Fibroblast of mammary gland (primary cell): ENCODE measurements at regions not wholly inside any gene's neighbourhood (a gene's known extent, or its start where the extent isn't known, plus 50 kb on each side); places are given as distances from the start of the nearest gene placed in this dataset.
"Not testable (repeated sequence)": the region's sequence is repeated elsewhere in the genome, so short reads cannot be mapped to it uniquely, and the experiment has no call there.

Experiments used
- DNase-seq: peaks from one replicate; pipeline ENCODE4 v3.0.0-alpha.2; 2010; ENCODE audit warnings: low read depth
- H3K4me3 ChIP-seq: 2 replicates; pipeline ENCODE4 v1.5.1; 2011; ENCODE audit warnings: low read depth, mild to moderate bottlenecking, low read length, moderate library complexity; ENCODE audit not compliant: control insufficient read depth
- TF ChIP-seq, protein P1 (sequence below): conservative IDR thresholded peaks from 2 replicates; pipeline ENCODE4 v1.5.1; 2011; ENCODE audit warnings: low read depth, low read length, inconsistent platforms; ENCODE audit not compliant: control insufficient read depth, insufficient read depth

DNA sequence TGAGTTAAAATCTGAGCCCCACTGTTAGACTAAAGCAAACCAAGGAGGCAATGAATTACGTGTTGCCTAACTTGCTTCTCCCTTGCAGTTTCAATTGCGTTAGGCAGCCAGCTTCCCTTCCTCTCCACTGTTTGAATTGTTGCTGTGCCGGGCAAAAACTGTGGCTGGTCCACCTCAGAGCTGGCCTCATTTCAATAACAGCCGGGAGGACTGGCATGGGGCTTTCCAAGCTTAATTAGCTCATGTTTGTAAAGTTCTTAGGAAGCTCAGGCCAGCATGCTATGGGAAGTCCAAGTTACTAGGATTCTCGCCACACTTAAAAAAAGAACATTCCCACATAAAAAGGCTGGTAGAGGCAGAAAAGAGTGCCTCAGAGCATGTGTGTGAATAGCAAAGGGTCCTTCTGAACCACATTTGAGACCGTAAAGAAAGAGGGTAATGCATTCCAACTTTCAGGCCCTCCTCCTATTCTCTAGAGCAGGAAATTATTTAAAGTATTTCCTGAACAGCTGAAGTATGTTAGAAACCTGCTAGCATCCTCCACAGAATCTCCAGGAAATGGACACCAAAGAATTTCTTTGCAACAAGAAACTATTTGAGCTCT lies 79.0 kb upstream of the SMURF2 start:
- H3K4me3 ChIP-seq = no peak overlapping the region
- DNase-seq = peak; percentile 25
- TF ChIP-seq, protein P1, sequence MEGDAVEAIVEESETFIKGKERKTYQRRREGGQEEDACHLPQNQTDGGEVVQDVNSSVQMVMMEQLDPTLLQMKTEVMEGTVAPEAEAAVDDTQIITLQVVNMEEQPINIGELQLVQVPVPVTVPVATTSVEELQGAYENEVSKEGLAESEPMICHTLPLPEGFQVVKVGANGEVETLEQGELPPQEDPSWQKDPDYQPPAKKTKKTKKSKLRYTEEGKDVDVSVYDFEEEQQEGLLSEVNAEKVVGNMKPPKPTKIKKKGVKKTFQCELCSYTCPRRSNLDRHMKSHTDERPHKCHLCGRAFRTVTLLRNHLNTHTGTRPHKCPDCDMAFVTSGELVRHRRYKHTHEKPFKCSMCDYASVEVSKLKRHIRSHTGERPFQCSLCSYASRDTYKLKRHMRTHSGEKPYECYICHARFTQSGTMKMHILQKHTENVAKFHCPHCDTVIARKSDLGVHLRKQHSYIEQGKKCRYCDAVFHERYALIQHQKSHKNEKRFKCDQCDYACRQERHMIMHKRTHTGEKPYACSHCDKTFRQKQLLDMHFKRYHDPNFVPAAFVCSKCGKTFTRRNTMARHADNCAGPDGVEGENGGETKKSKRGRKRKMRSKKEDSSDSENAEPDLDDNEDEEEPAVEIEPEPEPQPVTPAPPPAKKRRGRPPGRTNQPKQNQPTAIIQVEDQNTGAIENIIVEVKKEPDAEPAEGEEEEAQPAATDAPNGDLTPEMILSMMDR = no peak

GRCh38 chr17:64739316-64740058 lies 77.4 kb upstream of the SMURF2 start:
- TF ChIP-seq, protein P1 = no peak
- H3K4me3 ChIP-seq = no peak overlapping the region
- DNase-seq = peak; percentile 91

GRCh38 chr17:64736804-64737492 lies 74.8 kb upstream of the SMURF2 start:
- H3K4me3 ChIP-seq = no peak overlapping the region
- peak; percentile 69 for DNase-seq
- TF ChIP-seq, protein P1 = peak; percentile 64

DNA sequence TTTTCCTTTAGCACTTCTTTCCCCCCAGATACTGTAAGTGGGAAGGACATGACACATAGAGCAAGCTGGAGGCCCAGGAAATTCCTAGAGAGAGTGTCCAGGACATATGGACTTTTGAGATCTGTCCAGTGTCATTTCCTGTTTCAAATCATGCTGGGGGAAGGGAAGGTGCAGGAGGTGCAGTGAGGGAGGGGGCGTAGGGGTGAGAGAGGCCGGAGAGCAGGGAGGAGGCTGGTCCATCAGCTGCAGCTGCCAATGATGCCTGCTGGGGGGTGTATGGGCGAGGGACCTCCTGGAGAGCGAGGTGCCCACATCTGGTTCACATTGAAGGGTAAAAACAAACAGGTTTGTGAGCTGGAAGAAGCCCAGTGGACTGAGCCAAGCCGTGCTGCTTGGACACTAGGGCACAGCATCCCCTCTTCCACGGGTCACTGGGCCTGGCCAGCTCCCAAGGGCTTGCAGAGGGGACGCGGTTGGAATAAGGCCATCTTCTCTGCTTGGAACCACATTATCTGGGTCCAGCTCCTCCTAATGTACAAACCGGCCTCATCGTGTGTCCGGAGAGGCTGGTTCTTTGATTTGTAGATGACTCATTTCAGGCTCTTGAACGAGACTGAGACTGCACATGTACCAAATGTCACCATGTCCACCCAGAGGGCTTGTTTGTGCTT lies 70.4 kb upstream of the SMURF2 start:
- DNase-seq = peak; percentile 92
- H3K4me3 ChIP-seq = peak overlapping the region; percentile 4

DNA sequence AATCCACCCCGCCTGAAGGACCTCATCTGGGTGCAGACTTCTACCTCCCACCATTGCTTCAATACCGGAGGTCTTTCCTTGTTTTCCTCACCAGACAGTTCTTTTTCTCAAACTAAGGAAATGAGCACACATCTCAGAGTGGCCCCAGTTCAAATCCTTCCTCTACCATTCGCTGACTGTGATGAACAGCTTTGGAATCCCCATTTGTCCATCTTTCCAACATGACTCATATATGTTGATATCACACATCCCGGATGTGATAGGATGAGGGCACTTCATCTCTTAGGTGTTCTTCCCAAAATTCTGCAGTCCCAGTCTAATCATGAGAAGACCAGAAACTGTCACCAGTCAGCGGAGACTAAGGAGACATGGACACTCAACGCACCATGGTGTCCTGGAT lies 67.9 kb upstream of the SMURF2 start:
- peak; percentile 72 for DNase-seq
- H3K4me3 ChIP-seq = not testable (repeated sequence)

More for the DNA sequence above, 70.4 kb upstream of the SMURF2 start:
- TF ChIP-seq, protein P1 = no peak

DNA sequence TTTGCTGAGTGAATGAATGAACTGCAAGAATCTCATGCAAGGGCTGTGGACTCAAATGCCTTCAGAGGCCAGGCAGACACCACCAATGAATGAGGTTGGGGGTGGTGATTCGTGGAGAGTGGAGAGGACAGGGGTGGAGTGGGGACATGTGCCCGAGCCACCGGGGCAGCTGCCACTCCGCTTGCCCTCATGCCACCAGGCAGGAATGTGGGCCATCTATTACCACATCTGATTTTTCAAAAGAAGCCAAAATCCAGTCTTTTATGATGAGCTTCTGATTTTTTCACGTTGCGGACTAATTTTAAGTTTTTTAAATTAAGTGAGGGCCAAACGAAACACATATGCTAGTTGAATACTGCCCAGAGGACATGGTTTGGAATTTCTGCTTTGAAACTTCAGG lies 67.1 kb upstream of the SMURF2 start:
- TF ChIP-seq, protein P1 = no peak
- no peak overlapping the region for H3K4me3 ChIP-seq
- no peak for DNase-seq
